ENCODE measurements at regions not wholly inside any gene's neighbourhood (a gene's known extent, or its start where the extent isn't known, plus 50 kb on each side); places are given as distances from the start of the nearest gene placed in this dataset.

GRCh38 chr16:49931266-49931665 lies 75.4 kb upstream of the ZNF423 start:
- TF ChIP-seq, protein P1, sequence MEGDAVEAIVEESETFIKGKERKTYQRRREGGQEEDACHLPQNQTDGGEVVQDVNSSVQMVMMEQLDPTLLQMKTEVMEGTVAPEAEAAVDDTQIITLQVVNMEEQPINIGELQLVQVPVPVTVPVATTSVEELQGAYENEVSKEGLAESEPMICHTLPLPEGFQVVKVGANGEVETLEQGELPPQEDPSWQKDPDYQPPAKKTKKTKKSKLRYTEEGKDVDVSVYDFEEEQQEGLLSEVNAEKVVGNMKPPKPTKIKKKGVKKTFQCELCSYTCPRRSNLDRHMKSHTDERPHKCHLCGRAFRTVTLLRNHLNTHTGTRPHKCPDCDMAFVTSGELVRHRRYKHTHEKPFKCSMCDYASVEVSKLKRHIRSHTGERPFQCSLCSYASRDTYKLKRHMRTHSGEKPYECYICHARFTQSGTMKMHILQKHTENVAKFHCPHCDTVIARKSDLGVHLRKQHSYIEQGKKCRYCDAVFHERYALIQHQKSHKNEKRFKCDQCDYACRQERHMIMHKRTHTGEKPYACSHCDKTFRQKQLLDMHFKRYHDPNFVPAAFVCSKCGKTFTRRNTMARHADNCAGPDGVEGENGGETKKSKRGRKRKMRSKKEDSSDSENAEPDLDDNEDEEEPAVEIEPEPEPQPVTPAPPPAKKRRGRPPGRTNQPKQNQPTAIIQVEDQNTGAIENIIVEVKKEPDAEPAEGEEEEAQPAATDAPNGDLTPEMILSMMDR (IDR thresholded peaks at IDR 0.05): no peak
- no peak for TF ChIP-seq POLR2A (IDR thresholded peaks at IDR 0.05)
